Trophoblast cell (in vitro differentiated cells and primary cell): ENCODE measurements at regions not wholly inside any gene's neighbourhood (a gene's known extent, or its start where the extent isn't known, plus 50 kb on each side); places are given as distances from the start of the nearest gene placed in this dataset.

Source experiments
- DNase-seq, 2 donors: peaks; one replicate each; pipeline ENCODE4 v3.0.0-alpha.2; 2016
- H2AFZ ChIP-seq: 2 replicates; pipeline ENCODE4 v1.6.1; 2013; ENCODE audit warnings: low read length, moderate library complexity, mild to moderate bottlenecking; ENCODE audit not compliant: insufficient read depth, poor library complexity
- H2AK5ac ChIP-seq: 2 replicates; pipeline ENCODE4 v1.6.1; 2013; ENCODE audit warnings: mild to moderate bottlenecking, low read length
- H2BK120ac ChIP-seq: 2 replicates; pipeline ENCODE4 v1.6.1; 2013; ENCODE audit warnings: low read length, mild to moderate bottlenecking, moderate library complexity; ENCODE audit not compliant: insufficient read depth, poor library complexity
- H2BK12ac ChIP-seq: 2 replicates; pipeline ENCODE4 v1.6.1; 2013; ENCODE audit warnings: mild to moderate bottlenecking, low read length, moderate library complexity
- H2BK5ac ChIP-seq: 2 replicates; pipeline ENCODE4 v1.6.1; 2013; ENCODE audit warnings: low read length, low read depth, moderate library complexity, mild to moderate bottlenecking; ENCODE audit not compliant: poor library complexity
- H3K14ac ChIP-seq: 2 replicates; pipeline ENCODE4 v1.6.1; 2013; ENCODE audit warnings: mild to moderate bottlenecking, low read length
- H3K18ac ChIP-seq: 2 replicates; pipeline ENCODE4 v1.6.1; 2013; ENCODE audit warnings: mild to moderate bottlenecking, low read length
- H3K23ac ChIP-seq: 2 replicates; pipeline ENCODE4 v1.6.1; 2013; ENCODE audit warnings: low read length
- H3K27ac ChIP-seq: 2 replicates; pipeline ENCODE4 v1.5.1; 2013; ENCODE audit warnings: low read depth, mild to moderate bottlenecking, inconsistent platforms, low read length, moderate library complexity
- H3K27me3 ChIP-seq: 2 replicates; pipeline ENCODE4 v1.6.1; 2013; ENCODE audit warnings: inconsistent platforms, mild to moderate bottlenecking, low read length, moderate library complexity; ENCODE audit not compliant: insufficient read depth
- H3K36me3 ChIP-seq, 2 experiments: 1 replicate in 1 of 2; 2 replicates in 1 of 2; pipeline ENCODE4 v1.6.1; 2013; ENCODE audit warnings: low read length in 2 of 2, mild to moderate bottlenecking in 2 of 2, moderate library complexity in 1 of 2; ENCODE audit not compliant: insufficient read depth in 2 of 2, control insufficient read depth in 1 of 2
- H3K4ac ChIP-seq: 2 replicates; pipeline ENCODE4 v1.6.1; 2013; ENCODE audit warnings: low read depth, mild to moderate bottlenecking, low read length, moderate library complexity
- H3K4me1 ChIP-seq, 2 experiments: 1 replicate in 1 of 2; 2 replicates in 1 of 2; pipeline ENCODE4 v1.6.1; 2013; ENCODE audit warnings: low read length in 2 of 2, mild to moderate bottlenecking in 2 of 2, moderate library complexity in 1 of 2; ENCODE audit not compliant: insufficient read depth in 2 of 2, control insufficient read depth in 1 of 2
- H3K4me2 ChIP-seq: 2 replicates; pipeline ENCODE4 v1.6.1; 2013; ENCODE audit warnings: inconsistent platforms, mild to moderate bottlenecking, low read length, moderate library complexity
- H3K4me3 ChIP-seq: 2 replicates; pipeline ENCODE4 v1.5.1; 2013; ENCODE audit warnings: mild to moderate bottlenecking, low read depth, low read length, inconsistent platforms
- H3K79me1 ChIP-seq: one replicate; pipeline ENCODE4 v1.6.1; 2013; ENCODE audit warnings: low read length
- H3K79me2 ChIP-seq: 2 replicates; pipeline ENCODE4 v1.6.1; 2013; ENCODE audit warnings: low read length, mild to moderate bottlenecking; ENCODE audit not compliant: control insufficient read depth, insufficient read depth, poor library complexity
- H3K9ac ChIP-seq: 2 replicates; pipeline ENCODE4 v1.6.1; 2013; ENCODE audit warnings: mild to moderate bottlenecking, low read length
- H3K9me3 ChIP-seq: 2 replicates; pipeline ENCODE4 v1.6.1; 2013; ENCODE audit warnings: low read depth, mild to moderate bottlenecking, control low read depth, inconsistent platforms, low read length; ENCODE audit not compliant: insufficient read depth
- H4K12ac ChIP-seq: 2 replicates; pipeline ENCODE4 v1.6.1; 2013; ENCODE audit warnings: low read depth, mild to moderate bottlenecking, low read length, moderate library complexity
- H4K8ac ChIP-seq: 2 replicates; pipeline ENCODE4 v1.6.1; 2013; ENCODE audit warnings: low read depth, mild to moderate bottlenecking, low read length, moderate library complexity
- H4K91ac ChIP-seq: one replicate; pipeline ENCODE4 v1.6.1; 2013; ENCODE audit warnings: low read depth, mild to moderate bottlenecking, low read length, moderate library complexity
- WGBS: extraction: QIAGEN DNeasy Blood & Tissue Kit; methylation state at CpG from one replicate; pipeline ENCODE4 v1.1.7; 2013; ENCODE audit warnings: missing lambda C conversion rate; ENCODE audit not compliant: insufficient read length, insufficient coverage; ENCODE audit errors: extremely low coverage; 5-methylcytosine and 5-hydroxymethylcytosine counted together

DNA sequence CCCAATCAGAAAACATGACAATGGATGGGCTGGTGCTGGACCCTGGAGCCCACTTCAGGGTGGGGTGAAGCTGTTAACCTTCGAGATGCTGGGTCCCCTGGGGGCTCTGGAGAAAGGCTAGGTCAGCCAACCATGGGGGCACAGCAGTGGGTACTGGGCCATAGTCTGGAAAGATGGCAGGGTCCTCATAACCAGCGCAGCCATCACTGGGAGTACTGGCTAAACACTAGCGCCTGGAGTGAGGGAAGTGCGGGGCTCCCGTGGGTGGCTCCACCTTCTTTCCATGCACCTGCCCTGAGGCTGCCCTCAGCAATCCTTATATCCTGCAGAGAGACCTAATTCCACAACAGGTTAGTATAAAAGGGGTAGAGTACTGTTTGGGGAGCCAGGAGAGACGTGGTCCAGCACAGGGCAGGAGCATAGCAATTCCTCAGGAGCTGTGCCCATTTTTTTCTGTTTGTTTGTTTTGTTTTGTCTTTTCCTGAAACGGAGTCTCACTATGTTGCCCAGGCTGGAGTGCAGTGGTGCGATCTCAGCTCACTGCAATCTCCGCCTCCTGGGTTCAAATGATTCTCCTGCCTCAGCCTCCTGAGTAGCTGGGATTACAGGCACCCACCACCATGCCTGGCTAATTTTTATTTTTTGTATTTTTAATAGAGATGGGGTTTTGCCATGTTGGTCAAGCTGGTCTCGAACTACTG is 122.6 kb upstream of the MEF2A start:
- Histone ChIP-seq H3K18ac (peak overlapping the region; percentile 20), H3K4me3 (no peak overlapping the region), H2BK5ac (no peak overlapping the region), H2AK5ac (peak overlapping the region; percentile 50), H3K9ac (no peak overlapping the region), H4K8ac (no peak overlapping the region), H2BK12ac (peak overlapping the region; percentile 15), H3K36me3 (no peaks in the 10 kb centered on the region), H3K14ac (no peak overlapping the region), H3K23ac (no peak overlapping the region), H3K27ac (no peak overlapping the region), H3K4me2 (no peak overlapping the region), H2AFZ (no peak overlapping the region), H3K4ac (no peak overlapping the region), H4K12ac (no peak overlapping the region), H4K91ac (peak overlapping the region; percentile 31), H3K79me1 (peaks cover 5% of the 10 kb centered on the region), H3K9me3 (no peaks in the 10 kb centered on the region), H3K79me2 (no peaks in the 10 kb centered on the region), H2BK120ac (no peak overlapping the region), H3K27me3 (no peaks in the 10 kb centered on the region), H3K4me1 (peaks cover 10 to 17% of the 10 kb centered on the region in 2 experiments)
- no peak for DNase-seq
- no CpG with 5 or more reads among the region's 10 CpGs for WGBS

DNA sequence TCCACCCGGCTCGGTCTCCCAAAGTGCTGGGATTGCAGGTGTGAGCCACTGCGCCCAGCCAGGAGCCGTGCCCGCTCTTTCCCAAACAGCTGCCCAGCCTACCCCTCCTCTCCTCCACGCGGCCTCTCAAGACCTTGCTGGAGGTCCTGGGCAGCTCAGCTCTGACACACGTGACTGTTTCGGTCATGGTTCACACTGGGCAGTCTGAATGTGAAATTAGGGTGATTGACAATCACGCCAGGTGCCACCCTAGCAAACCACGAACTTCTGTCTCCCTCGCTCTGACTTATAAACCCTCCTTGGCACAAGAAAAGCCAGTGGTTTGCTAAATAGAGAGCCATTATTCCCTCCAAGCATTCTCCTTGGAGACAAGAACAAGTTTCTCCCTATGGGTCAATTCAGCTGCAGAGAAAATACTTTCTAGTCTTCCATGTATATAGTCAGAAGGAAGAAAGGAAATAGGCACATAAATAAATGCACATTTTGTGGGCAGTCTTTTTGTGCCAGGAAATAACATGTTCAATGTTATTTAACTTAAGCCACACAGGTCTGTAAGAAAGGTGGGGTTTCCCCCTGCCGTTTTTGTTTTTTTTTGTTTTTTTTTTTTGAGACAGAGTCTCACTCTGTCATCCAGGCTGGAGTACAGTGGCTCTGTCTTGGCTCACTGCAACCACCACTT is 121.9 kb upstream of the MEF2A start:
- H4K91ac ChIP-seq = no peak overlapping the region
- peaks cover 3% of the 10 kb centered on the region for H3K79me1 ChIP-seq
- no peak overlapping the region for H3K4me3 ChIP-seq
- H2AK5ac ChIP-seq = no peak overlapping the region
- H3K4me2 ChIP-seq = no peak overlapping the region
- no peak overlapping the region for H3K27ac ChIP-seq
- no peak overlapping the region for H3K23ac ChIP-seq
- no peak overlapping the region for H3K9ac ChIP-seq
- H3K14ac ChIP-seq = no peak overlapping the region
- H3K4me1 ChIP-seq = peaks cover 8 to 12% of the 10 kb centered on the region in 2 experiments
- no peak overlapping the region for H2BK5ac ChIP-seq
- no peaks in the 10 kb centered on the region for H3K27me3 ChIP-seq
- H2AFZ ChIP-seq = no peak overlapping the region
- no peak overlapping the region for H2BK12ac ChIP-seq
- no peaks in the 10 kb centered on the region for H3K36me3 ChIP-seq
- H4K8ac ChIP-seq = no peak overlapping the region
- H3K9me3 ChIP-seq = no peaks in the 10 kb centered on the region
- WGBS = no CpG with 5 or more reads among the region's 13 CpGs
- H3K4ac ChIP-seq = no peak overlapping the region
- H3K18ac ChIP-seq = no peak overlapping the region
- H4K12ac ChIP-seq = no peak overlapping the region
- DNase-seq = no peak
- H2BK120ac ChIP-seq = no peak overlapping the region
- H3K79me2 ChIP-seq = no peaks in the 10 kb centered on the region

DNA sequence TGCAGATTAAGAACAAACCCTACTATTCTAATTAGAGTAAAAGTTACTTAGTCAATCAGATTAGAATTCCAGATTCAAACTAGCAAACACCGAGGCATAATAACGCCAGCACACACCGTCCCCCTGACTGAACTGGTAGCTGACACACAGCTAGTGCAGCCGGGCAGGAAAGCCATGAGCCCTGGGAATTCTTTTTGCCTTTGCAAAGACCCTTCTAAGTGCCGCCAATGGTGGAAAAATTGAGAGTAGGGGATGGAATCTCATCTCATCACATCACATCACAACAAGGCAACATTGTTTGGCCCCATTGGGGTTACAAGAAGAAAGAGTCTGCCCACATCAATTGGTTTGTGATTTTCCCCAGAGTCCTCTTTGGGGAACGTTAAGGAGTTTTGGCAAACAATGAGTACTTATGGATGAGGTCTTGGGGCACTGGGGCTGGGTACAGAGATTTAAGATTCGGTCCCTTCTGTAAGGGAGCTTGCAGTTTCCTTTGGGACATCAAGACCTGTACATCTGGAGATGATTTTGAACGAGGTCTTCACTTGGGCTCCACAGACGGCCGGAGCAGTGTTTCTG is 120.4 kb upstream of the MEF2A start:
- no peak overlapping the region for H3K4ac ChIP-seq
- H3K23ac ChIP-seq = no peak overlapping the region
- H2BK12ac ChIP-seq = no peak overlapping the region
- H2BK5ac ChIP-seq = no peak overlapping the region
- H2AFZ ChIP-seq = no peak overlapping the region
- no peak overlapping the region for H3K4me3 ChIP-seq
- H3K27ac ChIP-seq = no peak overlapping the region
- H2AK5ac ChIP-seq = no peak overlapping the region
- no peak overlapping the region for H4K91ac ChIP-seq
- H3K36me3 ChIP-seq = no peaks in the 10 kb centered on the region
- no CpG with 5 or more reads among the region's 10 CpGs for WGBS
- H3K4me2 ChIP-seq = no peak overlapping the region
- no peak for DNase-seq
- H3K14ac ChIP-seq = no peak overlapping the region
- no peak overlapping the region for H3K9ac ChIP-seq
- no peaks in the 10 kb centered on the region for H3K27me3 ChIP-seq
- no peaks in the 10 kb centered on the region for H3K9me3 ChIP-seq
- no peak overlapping the region for H3K18ac ChIP-seq
- H4K8ac ChIP-seq = no peak overlapping the region
- no peak overlapping the region for H4K12ac ChIP-seq
- H3K4me1 ChIP-seq = peaks cover 6 to 9% of the 10 kb centered on the region in 2 experiments
- H2BK120ac ChIP-seq = no peak overlapping the region
- peaks cover 3% of the 10 kb centered on the region for H3K79me1 ChIP-seq
- no peaks in the 10 kb centered on the region for H3K79me2 ChIP-seq

DNA sequence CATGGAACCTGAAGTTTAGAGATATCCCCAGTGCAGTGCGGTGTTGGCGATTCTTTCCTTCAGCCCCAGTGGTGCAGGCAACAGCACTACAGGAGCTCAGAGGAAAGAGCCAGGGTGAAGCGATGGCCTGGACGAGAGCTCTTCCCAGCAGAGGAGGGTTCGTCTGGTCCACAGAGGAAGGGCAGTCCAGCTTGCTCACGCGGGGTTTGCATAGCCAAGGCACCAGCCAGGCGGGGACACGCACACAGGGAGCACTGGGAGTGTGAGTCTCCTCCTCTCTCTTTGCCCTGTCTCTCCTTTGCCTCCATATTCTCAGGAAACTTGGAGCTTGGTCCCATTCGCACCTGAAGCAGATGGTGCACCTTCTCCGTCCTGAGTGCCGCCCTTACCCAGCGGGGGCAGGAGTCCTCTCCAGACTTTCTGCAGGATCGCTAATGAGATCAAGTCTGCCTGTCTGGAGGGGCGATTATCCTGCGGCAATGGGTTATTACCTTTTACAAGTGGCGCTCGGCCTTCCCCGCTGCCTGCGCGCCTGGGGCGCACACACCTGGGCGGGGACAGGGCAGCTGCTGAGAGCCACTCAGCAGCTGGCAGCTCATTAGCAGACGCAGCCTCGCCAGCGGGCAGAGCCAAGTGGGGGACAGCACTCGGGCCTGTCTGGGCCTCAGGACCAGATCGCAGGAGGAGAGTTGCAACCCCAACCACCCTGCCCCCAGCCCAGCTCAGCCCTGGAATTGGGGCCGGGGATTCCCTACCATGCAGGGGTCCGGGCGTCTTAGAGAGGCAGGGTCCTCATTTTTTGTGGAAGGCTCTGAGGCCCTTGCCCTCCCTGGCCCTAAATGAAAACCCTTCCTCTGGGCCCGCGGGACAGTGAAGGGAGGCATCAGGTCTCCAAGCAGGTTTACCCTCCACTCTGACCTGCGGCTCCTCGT is 119.0 kb upstream of the MEF2A start:
- no peak overlapping the region for H3K9ac ChIP-seq
- no peak overlapping the region for H4K12ac ChIP-seq
- H3K4me1 ChIP-seq = peaks cover 8 to 13% of the 10 kb centered on the region in 2 experiments
- no peak overlapping the region for H3K27ac ChIP-seq
- H3K18ac ChIP-seq = no peak overlapping the region
- no peak for DNase-seq
- H4K91ac ChIP-seq = no peak overlapping the region
- H3K4me2 ChIP-seq = no peak overlapping the region
- no peaks in the 10 kb centered on the region for H3K36me3 ChIP-seq
- H3K79me2 ChIP-seq = no peaks in the 10 kb centered on the region
- H2BK120ac ChIP-seq = no peak overlapping the region
- H3K4ac ChIP-seq = no peak overlapping the region
- H2AFZ ChIP-seq = no peak overlapping the region
- no peak overlapping the region for H3K14ac ChIP-seq
- H2AK5ac ChIP-seq = no peak overlapping the region
- no peak overlapping the region for H3K23ac ChIP-seq
- no peak overlapping the region for H3K4me3 ChIP-seq
- no peak overlapping the region for H4K8ac ChIP-seq
- no CpG with 5 or more reads among the region's 35 CpGs for WGBS
- H3K79me1 ChIP-seq = peaks cover 3% of the 10 kb centered on the region
- no peaks in the 10 kb centered on the region for H3K27me3 ChIP-seq
- no peak overlapping the region for H2BK12ac ChIP-seq
- no peak overlapping the region for H2BK5ac ChIP-seq
- no peaks in the 10 kb centered on the region for H3K9me3 ChIP-seq
